ENCODE measurements at regions not wholly inside any gene's neighbourhood (a gene's known extent, or its start where the extent isn't known, plus 50 kb on each side); places are given as distances from the start of the nearest gene placed in this dataset.

DNA sequence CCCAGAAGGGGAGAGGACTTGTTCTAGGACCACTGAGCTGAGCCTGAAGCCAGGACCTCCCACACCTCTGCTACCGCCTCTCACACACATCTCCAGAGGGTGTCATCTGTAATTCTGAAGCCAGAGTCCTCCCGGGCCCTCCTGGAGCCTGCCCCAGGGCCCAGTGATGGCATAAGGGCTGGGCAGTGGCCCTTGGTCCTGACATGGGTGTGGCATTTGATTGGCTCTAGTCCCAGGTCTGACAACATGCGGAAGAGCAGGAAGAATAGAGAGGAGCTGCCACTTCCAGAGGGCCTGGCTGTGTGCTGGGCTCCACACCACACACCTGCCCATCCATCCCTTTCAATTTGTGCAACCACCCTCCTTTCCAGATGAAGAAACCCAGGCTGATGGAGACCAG, 144.3 kb upstream of the GSC start:
- no peak overlapping the region for H3K4me2 ChIP-seq (ENCODE audit: insufficient read depth, low read length)
- DNase-seq (ENCODE audit: insufficient read length, low spot score, missing footprints), result no peak
- no peaks in the 10 kb centered on the region for H4K20me1 ChIP-seq (ENCODE audit: insufficient read depth, low read length)
- H3K9me3 ChIP-seq (ENCODE audit: low read depth, low read length), result no peaks in the 10 kb centered on the region
- no peak overlapping the region for H3K4me3 ChIP-seq (ENCODE audit: insufficient read depth, low read length)
- H2AFZ ChIP-seq (ENCODE audit: low read length), result no peak overlapping the region
- TF ChIP-seq, protein P1, sequence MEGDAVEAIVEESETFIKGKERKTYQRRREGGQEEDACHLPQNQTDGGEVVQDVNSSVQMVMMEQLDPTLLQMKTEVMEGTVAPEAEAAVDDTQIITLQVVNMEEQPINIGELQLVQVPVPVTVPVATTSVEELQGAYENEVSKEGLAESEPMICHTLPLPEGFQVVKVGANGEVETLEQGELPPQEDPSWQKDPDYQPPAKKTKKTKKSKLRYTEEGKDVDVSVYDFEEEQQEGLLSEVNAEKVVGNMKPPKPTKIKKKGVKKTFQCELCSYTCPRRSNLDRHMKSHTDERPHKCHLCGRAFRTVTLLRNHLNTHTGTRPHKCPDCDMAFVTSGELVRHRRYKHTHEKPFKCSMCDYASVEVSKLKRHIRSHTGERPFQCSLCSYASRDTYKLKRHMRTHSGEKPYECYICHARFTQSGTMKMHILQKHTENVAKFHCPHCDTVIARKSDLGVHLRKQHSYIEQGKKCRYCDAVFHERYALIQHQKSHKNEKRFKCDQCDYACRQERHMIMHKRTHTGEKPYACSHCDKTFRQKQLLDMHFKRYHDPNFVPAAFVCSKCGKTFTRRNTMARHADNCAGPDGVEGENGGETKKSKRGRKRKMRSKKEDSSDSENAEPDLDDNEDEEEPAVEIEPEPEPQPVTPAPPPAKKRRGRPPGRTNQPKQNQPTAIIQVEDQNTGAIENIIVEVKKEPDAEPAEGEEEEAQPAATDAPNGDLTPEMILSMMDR (IDR thresholded peaks at IDR 0.05; ENCODE audit: extremely low read depth, low read depth, low read length), result no peak
- H3K79me2 ChIP-seq (ENCODE audit: insufficient read depth, low read length), result no peaks in the 10 kb centered on the region
- no peaks in the 10 kb centered on the region for H3K36me3 ChIP-seq (ENCODE audit: insufficient read depth, low read length)
- H3K27ac ChIP-seq (ENCODE audit: low read depth, low read length), result no peak overlapping the region
- no peaks in the 10 kb centered on the region for H3K4me1 ChIP-seq (ENCODE audit: insufficient read depth, low read length)
- no peaks in the 10 kb centered on the region for H3K27me3 ChIP-seq (ENCODE audit: insufficient read depth, low read length)

DNA sequence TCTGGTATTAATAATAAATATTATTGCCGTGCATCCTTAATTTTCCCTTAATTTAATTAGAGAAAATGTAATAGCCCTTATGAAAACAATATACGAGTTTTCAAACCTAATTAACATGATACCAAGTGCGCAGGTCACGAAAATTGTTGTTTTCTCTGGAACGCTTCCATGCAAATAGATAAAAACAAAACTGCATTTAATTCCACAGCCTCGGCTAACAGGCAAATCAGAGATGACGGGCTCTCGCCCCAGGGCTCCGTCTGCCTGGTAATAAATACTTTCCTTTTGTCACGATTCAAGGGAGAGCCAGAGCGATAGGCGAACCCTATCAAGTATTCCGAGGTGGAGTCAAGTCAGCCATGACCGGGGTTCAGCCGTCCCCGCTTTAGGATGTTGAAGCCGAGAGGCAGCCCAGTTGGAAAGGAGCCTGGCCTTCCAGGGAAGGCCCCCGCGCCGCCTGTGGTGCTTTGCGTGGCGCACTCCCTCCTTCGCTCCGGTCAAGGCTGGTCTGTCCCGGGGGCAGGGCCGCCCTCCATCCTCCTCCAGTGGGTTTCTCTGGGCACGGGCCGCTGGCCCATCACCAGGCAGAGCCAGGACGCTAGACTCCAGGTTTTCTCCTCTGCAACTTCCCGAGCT, 137.8 kb upstream of the GSC start:
- no peaks in the 10 kb centered on the region for H3K9me3 ChIP-seq (ENCODE audit: low read depth, low read length)
- peak overlapping the region; percentile 28 for H3K4me3 ChIP-seq (ENCODE audit: insufficient read depth, low read length)
- TF ChIP-seq, protein P1 (IDR thresholded peaks at IDR 0.05; ENCODE audit: extremely low read depth, low read depth, low read length), result no peak
- no peak overlapping the region for H3K27ac ChIP-seq (ENCODE audit: low read depth, low read length)
- DNase-seq (ENCODE audit: insufficient read length, low spot score, missing footprints), result no peak
- H4K20me1 ChIP-seq (ENCODE audit: insufficient read depth, low read length), result no peaks in the 10 kb centered on the region
- peak overlapping the region; percentile 48 for H3K4me2 ChIP-seq (ENCODE audit: insufficient read depth, low read length)
- H3K27me3 ChIP-seq (ENCODE audit: insufficient read depth, low read length), result no peaks in the 10 kb centered on the region
- H3K4me1 ChIP-seq (ENCODE audit: insufficient read depth, low read length), result peaks cover 2% of the 10 kb centered on the region
- no peaks in the 10 kb centered on the region for H3K79me2 ChIP-seq (ENCODE audit: insufficient read depth, low read length)
- H2AFZ ChIP-seq (ENCODE audit: low read length), result no peak overlapping the region
- no peaks in the 10 kb centered on the region for H3K36me3 ChIP-seq (ENCODE audit: insufficient read depth, low read length)

DNA sequence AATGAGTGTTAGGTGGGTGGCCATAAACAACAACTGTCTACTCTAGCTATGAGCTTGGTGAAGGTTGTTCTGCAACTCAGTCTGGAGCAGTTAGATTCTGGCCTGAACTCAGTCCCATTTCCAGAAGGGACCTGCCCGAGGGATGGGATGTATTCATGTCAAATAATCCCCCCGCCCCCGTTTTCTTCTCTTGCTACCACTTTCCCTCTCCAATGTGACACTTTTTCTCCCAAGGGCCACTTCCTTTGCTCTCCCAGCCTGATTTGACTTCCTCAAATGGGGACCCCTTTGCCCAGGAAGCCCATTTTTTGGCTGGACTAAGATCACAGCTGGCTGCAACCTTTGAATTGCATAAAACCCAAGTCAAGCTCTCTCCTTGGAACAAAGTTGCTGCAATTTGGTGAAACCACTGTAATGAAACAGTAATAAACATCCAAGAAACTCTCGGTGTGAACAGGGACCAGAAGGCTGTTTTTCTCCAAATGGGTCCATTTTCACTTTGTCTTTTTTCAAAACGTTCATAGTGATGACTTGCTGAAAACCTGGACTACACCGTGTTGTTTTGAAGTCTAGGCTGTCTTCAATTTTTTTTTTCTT, 137.2 kb upstream of the GSC start:
- no peaks in the 10 kb centered on the region for H3K9me3 ChIP-seq (ENCODE audit: low read depth, low read length)
- no peak overlapping the region for H3K4me2 ChIP-seq (ENCODE audit: insufficient read depth, low read length)
- DNase-seq (ENCODE audit: insufficient read length, low spot score, missing footprints), result no peak
- H3K4me3 ChIP-seq (ENCODE audit: insufficient read depth, low read length), result no peak overlapping the region
- no peak overlapping the region for H2AFZ ChIP-seq (ENCODE audit: low read length)
- no peaks in the 10 kb centered on the region for H3K36me3 ChIP-seq (ENCODE audit: insufficient read depth, low read length)
- peaks cover 2% of the 10 kb centered on the region for H3K4me1 ChIP-seq (ENCODE audit: insufficient read depth, low read length)
- H3K27me3 ChIP-seq (ENCODE audit: insufficient read depth, low read length), result no peaks in the 10 kb centered on the region
- no peak overlapping the region for H3K27ac ChIP-seq (ENCODE audit: low read depth, low read length)
- TF ChIP-seq, protein P1 (IDR thresholded peaks at IDR 0.05; ENCODE audit: extremely low read depth, low read depth, low read length), result no peak
- no peaks in the 10 kb centered on the region for H3K79me2 ChIP-seq (ENCODE audit: insufficient read depth, low read length)
- H4K20me1 ChIP-seq (ENCODE audit: insufficient read depth, low read length), result no peaks in the 10 kb centered on the region

DNA sequence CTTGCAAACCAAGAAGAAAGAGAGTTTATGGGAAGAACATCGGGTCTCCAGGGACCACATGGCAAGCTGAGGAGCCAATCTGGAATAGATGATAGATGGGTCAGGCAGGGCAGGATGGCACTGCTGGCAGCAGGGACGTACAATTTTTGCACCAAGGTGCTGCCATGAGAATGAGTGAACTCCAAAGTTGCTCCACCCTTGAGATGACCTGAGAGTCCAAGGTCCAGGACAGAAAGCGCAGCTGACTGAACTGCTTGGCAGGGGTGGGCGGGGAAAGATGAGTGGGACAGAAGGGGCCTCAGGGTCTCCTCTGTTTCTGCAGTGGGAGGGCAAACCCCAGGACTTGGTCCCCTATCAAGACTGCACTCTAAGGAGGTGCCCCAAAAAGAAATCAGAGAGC, 136.7 kb upstream of the GSC start:
- H2AFZ ChIP-seq (ENCODE audit: low read length), result no peak overlapping the region
- no peaks in the 10 kb centered on the region for H3K27me3 ChIP-seq (ENCODE audit: insufficient read depth, low read length)
- H3K36me3 ChIP-seq (ENCODE audit: insufficient read depth, low read length), result no peaks in the 10 kb centered on the region
- no peak overlapping the region for H3K4me3 ChIP-seq (ENCODE audit: insufficient read depth, low read length)
- no peaks in the 10 kb centered on the region for H3K9me3 ChIP-seq (ENCODE audit: low read depth, low read length)
- H3K4me1 ChIP-seq (ENCODE audit: insufficient read depth, low read length), result peaks cover 2% of the 10 kb centered on the region
- TF ChIP-seq, protein P1 (IDR thresholded peaks at IDR 0.05; ENCODE audit: extremely low read depth, low read depth, low read length), result no peak
- no peaks in the 10 kb centered on the region for H4K20me1 ChIP-seq (ENCODE audit: insufficient read depth, low read length)
- no peak overlapping the region for H3K27ac ChIP-seq (ENCODE audit: low read depth, low read length)
- no peak overlapping the region for H3K4me2 ChIP-seq (ENCODE audit: insufficient read depth, low read length)
- H3K79me2 ChIP-seq (ENCODE audit: insufficient read depth, low read length), result no peaks in the 10 kb centered on the region
- no peak for DNase-seq (ENCODE audit: insufficient read length, low spot score, missing footprints)
